Cardiac muscle cell (in vitro differentiated cells and primary cell): ENCODE measurements at regions not wholly inside any gene's neighbourhood (a gene's known extent, or its start where the extent isn't known, plus 50 kb on each side); places are given as distances from the start of the nearest gene placed in this dataset.
"Not testable (repeated sequence)": the region's sequence is repeated elsewhere in the genome, so short reads cannot be mapped to it uniquely, and the experiment has no call there.

Source experiments
- DNase-seq, 2 donors: peaks; one replicate each; pipeline versions ENCODE4 v3.0.0 to v3.0.0-alpha.2; 2010 to 2017; ENCODE audit warnings: low read depth in 1 of 2, low spot score in 1 of 2
- H3K27ac ChIP-seq: fragments of 200-600 bp; sonication (generic); 2 replicates; pipeline ENCODE4 v1.5.1; 2016
- H3K27me3 ChIP-seq: fragments of 200-600 bp; sonication (generic); 2 replicates; pipeline ENCODE4 v1.6.0; 2016; ENCODE audit warnings: control low read depth
- H3K36me3 ChIP-seq: fragments of 200-600 bp; sonication (generic); 2 replicates; pipeline ENCODE4 v1.5.1; 2016; ENCODE audit warnings: control low read depth
- H3K4me1 ChIP-seq: fragments of 200-600 bp; sonication (generic); 2 replicates; pipeline ENCODE4 v1.8.1; 2017; ENCODE audit warnings: low read depth, mild to moderate bottlenecking, mixed run types
- H3K4me3 ChIP-seq: fragments of 200-600 bp; sonication (generic); 2 replicates; pipeline ENCODE4 v1.5.1; 2016; ENCODE audit warnings: mild to moderate bottlenecking
- H3K9me3 ChIP-seq: fragments of 200-600 bp; sonication (generic); 2 replicates; pipeline ENCODE4 v1.5.1; 2017; ENCODE audit warnings: low read depth, mild to moderate bottlenecking, control low read depth
- CTCF ChIP-seq: IDR thresholded peaks from 2 replicates; pipeline ENCODE4 v1.5.1; 2012; ENCODE audit warnings: low read depth, mild to moderate bottlenecking, low read length

DNA sequence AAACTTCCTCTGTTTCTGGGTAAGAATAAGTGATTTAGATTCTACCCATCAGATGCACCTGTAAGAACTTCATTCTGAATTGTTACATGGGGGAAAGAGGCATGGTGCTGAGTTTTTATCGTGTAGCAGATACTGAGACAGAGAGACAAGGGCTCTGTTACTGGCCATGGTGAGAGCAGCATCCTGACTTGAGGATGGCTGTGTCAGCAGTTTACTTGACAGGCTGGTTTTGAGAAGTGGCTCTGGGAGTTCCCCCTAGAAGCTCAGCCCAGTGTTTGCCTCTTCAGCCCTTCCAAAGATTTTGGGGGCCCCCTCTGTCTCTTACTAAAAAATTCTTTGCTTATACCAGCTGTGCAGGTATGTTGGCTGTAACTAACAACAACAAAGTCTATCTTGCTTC, 510.5 kb downstream of the LRRC70 start:
- no peaks in the 10 kb centered on the region for H3K4me1 ChIP-seq
- H3K36me3 ChIP-seq, result no peaks in the 10 kb centered on the region
- no peak for TF ChIP-seq CTCF
- no peaks in the 10 kb centered on the region for H3K9me3 ChIP-seq
- H3K27ac ChIP-seq, result no peak overlapping the region
- DNase-seq, result no peak
- H3K27me3 ChIP-seq, result no peaks in the 10 kb centered on the region
- no peak overlapping the region for H3K4me3 ChIP-seq

- TF ChIP-seq CTCF, result no peak
- Histone ChIP-seq H3K27me3 (no peaks in the 10 kb centered on the region), H3K4me1 (no peaks in the 10 kb centered on the region), H3K9me3 (no peaks in the 10 kb centered on the region), H3K36me3 (no peaks in the 10 kb centered on the region), H3K27ac (no peak overlapping the region), H3K4me3 (no peak overlapping the region)
- DNase-seq, result no peak
These were observed 506.9 kb downstream of the LRRC70 start for GRCh38 chr5:63085561-63085960.

- not testable (repeated sequence) for DNase-seq, H3K27me3 ChIP-seq, H3K9me3 ChIP-seq, H3K4me1 ChIP-seq, H3K27ac ChIP-seq, H3K36me3 ChIP-seq, H3K4me3 ChIP-seq
These were observed 505.1 kb downstream of the LRRC70 start for GRCh38 chr5:63083689-63084088.

- no peak overlapping the region for H3K4me3 ChIP-seq
- no peaks in the 10 kb centered on the region for H3K36me3 ChIP-seq
- DNase-seq, result no peak
- TF ChIP-seq CTCF, result no peak
- no peak overlapping the region for H3K27ac ChIP-seq
- H3K4me1 ChIP-seq, result no peaks in the 10 kb centered on the region
- no peaks in the 10 kb centered on the region for H3K27me3 ChIP-seq
- no peaks in the 10 kb centered on the region for H3K9me3 ChIP-seq
These were observed 502.8 kb downstream of the LRRC70 start for GRCh38 chr5:63081402-63081801.

DNA sequence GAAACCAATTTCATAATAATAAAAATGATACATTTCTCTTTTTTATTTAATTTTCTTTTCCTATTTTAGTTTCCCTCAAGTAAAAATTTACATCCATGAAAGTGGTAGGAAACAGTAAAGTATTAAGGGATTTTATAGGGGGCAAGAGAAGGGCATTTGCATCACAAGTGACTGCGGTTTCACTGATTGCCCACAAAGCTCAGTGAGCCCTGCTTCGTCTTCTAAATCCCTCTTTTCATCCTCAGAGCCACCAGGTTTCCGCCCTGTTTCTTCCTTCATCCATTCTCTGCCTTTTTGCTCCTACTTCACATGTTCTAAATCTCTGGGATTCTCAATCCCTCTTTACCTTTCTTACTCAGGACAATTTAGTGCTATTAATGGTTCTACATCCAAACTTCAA, 491.4 kb downstream of the LRRC70 start:
- H3K36me3 ChIP-seq, result no peaks in the 10 kb centered on the region
- DNase-seq, result no peak
- no peaks in the 10 kb centered on the region for H3K4me1 ChIP-seq
- H3K27me3 ChIP-seq, result no peaks in the 10 kb centered on the region
- no peak for TF ChIP-seq CTCF
- no peaks in the 10 kb centered on the region for H3K9me3 ChIP-seq
- H3K4me3 ChIP-seq, result no peak overlapping the region
- H3K27ac ChIP-seq, result no peak overlapping the region

- no peaks in the 10 kb centered on the region for H3K4me1 ChIP-seq
- peak in 1 of 2 donors; percentile 53 for DNase-seq
- no peak for TF ChIP-seq CTCF
- no peak overlapping the region for H3K4me3 ChIP-seq
- H3K27ac ChIP-seq, result no peak overlapping the region
- no peaks in the 10 kb centered on the region for H3K27me3 ChIP-seq
- H3K9me3 ChIP-seq, result no peaks in the 10 kb centered on the region
- H3K36me3 ChIP-seq, result no peaks in the 10 kb centered on the region
These were observed 476.8 kb downstream of the LRRC70 start for GRCh38 chr5:63055421-63055820.
